Activated CD8-positive, alpha-beta T cell treated with anti-CD3 and anti-CD28 coated beads, Interleukin-2, amount 10 ng/mL, durations not matched to agents 7 days and 5 days (primary cell): ENCODE measurements at regions not wholly inside any gene's neighbourhood (a gene's known extent, or its start where the extent isn't known, plus 50 kb on each side); places are given as distances from the start of the nearest gene placed in this dataset.

Experiments used
- ATAC-seq: fragments of 150-1000 bp; cut with Tn5 transposase; one replicate; pipeline ENCODE4 v1.10.0; 2021; ENCODE audit warnings: moderate library complexity
- CTCF ChIA-PET: fragments of 350-600 bp; sonication (Branson Sonifier 250); formaldehyde crosslinking; loops from one replicate; lab custom pipeline; 2021; ENCODE audit warnings: antibody characterized with exemption; lab: Charles Lee
- POLR2A ChIA-PET: fragments of 350-600 bp; sonication (Branson Sonifier 250); formaldehyde crosslinking; loops from one replicate; lab custom pipeline; 2021; ENCODE audit warnings: antibody characterized with exemption; lab: Charles Lee
- DNase-seq: peaks from one replicate; pipeline ENCODE4 v3.0.0-alpha.2; 2020
- H3K27ac Mint-ChIP-seq: one replicate; pipeline ENCODE4 v1.8.0; 2021; ENCODE audit warnings: mild to moderate bottlenecking, mixed read lengths
- H3K27me3 Mint-ChIP-seq: one replicate; pipeline ENCODE4 v1.8.0; 2021; ENCODE audit warnings: low read depth, mixed read lengths
- H3K36me3 Mint-ChIP-seq: one replicate; pipeline ENCODE4 v1.8.0; 2021; ENCODE audit warnings: low read depth, mixed read lengths
- H3K4me1 Mint-ChIP-seq: one replicate; pipeline ENCODE4 v1.8.0; 2021; ENCODE audit warnings: low read depth, mixed read lengths
- H3K4me3 Mint-ChIP-seq: one replicate; pipeline ENCODE4 v1.8.0; 2021; ENCODE audit warnings: mild to moderate bottlenecking, mixed read lengths
- H3K9me3 Mint-ChIP-seq: one replicate; pipeline ENCODE4 v1.8.0; 2022; ENCODE audit warnings: mixed read lengths; ENCODE audit not compliant: insufficient read depth

GRCh38 chr15:96088650-96089049, 241.8 kb upstream of the NR2F2 start:
- POLR2A ChIA-PET: no interaction called here
- ATAC-seq (no peak), DNase-seq (no peak)
- Mint-ChIP-seq H3K4me3 (no peak overlapping the region), H3K27me3 (peaks cover 5% of the 10 kb centered on the region), H3K4me1 (no peaks in the 10 kb centered on the region), H3K27ac (no peak overlapping the region), H3K36me3 (no peaks in the 10 kb centered on the region), H3K9me3 (no peaks in the 10 kb centered on the region)
- CTCF ChIA-PET: interaction anchor here (0.6 kb wide), 1 partner anchor 13 kb away, joined by 3 read pairs; no protein-coding TSS in a partner anchor

DNA sequence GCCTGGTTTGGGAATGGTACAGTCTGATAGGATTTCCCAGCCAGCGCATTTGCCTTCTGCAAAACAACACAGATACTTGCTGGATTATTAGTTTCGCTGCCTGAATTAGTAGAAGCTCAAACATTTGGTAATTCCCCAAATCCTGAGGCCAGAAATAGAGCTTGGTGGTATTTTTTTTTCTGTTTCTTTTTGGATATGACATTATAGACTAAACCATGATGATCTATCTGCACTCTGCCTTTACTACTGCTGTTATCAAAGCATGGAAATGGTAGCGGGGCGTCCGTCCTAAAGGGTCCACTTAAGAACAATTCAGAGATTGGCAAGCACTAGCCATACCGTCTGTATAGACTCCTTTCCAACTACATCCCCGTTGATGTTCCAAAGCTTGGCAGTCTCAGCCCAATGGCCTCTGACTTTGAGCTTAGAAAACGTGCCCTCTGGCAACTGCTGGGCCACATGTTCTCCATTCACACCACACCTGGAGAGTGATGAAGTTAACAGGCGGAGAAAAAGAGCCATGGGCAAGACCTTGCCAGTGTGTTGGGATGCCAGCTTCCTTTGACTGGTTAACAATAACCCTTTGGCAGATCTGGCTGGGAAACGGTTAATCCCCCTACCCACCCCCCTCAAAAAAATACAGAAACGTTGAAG, 241.0 kb upstream of the NR2F2 start:
- Mint-ChIP-seq H3K9me3 (no peaks in the 10 kb centered on the region), H3K27me3 (peaks cover 5% of the 10 kb centered on the region), H3K4me1 (no peaks in the 10 kb centered on the region), H3K4me3 (no peak overlapping the region), H3K27ac (no peak overlapping the region), H3K36me3 (no peaks in the 10 kb centered on the region)
- DNase-seq (no peak), ATAC-seq (no peak)
- CTCF ChIA-PET: no interaction called here
- POLR2A ChIA-PET: no interaction called here

DNA sequence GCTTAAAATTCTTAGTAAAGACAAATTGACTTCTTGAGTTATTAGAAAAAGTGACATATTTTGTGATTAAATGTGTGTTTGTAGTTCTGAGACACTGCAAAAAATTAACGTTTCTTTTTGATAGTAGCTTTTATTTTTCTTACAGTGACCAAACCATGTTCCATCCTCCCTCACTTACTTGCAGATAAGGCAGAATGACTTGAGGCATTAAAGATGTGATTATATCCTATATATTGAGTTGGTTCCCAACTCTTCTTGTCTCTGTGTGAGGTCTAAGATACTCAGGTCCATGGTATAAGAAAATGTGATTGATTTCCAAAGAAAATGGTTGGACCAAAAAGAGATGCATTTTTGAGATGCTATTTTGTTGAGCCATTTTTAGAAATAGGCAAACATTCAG, 238.3 kb upstream of the NR2F2 start:
- H3K9me3 Mint-ChIP-seq: no peaks in the 10 kb centered on the region
- H3K27me3 Mint-ChIP-seq: peaks cover 5% of the 10 kb centered on the region
- no peaks in the 10 kb centered on the region for H3K4me1 Mint-ChIP-seq
- ATAC-seq (no peak), DNase-seq (no peak)
- H3K27ac Mint-ChIP-seq: no peak overlapping the region
- no peaks in the 10 kb centered on the region for H3K36me3 Mint-ChIP-seq
- CTCF ChIA-PET: no interaction called here
- POLR2A ChIA-PET: no interaction called here
- H3K4me3 Mint-ChIP-seq: no peak overlapping the region

GRCh38 chr15:96093063-96093462, 237.4 kb upstream of the NR2F2 start:
- ChIA-PET CTCF (no interaction called here), POLR2A (no interaction called here)
- H3K4me1 Mint-ChIP-seq: no peaks in the 10 kb centered on the region

DNA sequence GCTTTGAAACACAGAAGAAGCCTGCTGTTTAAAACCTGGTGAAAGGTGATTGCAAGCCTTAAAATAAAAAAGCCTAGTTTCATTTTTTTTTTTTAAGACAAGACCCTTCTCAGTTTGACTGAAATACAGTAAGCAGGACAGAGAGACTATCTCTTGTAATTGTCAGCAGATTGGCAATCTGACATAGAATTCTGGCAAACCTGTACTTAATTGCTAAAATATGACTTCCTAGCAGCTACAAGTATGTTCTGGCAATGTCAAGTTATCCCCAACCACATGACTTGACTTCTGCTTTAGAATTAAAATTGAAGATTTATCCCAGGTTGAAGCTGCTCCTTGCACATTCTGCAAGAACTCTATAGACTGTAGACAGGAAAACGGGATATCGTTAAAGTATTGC, 232.8 kb upstream of the NR2F2 start:
- CTCF ChIA-PET: no interaction called here
- H3K4me3 Mint-ChIP-seq: no peak overlapping the region

More at GRCh38 chr15:96093063-96093462, 237.4 kb upstream of the NR2F2 start:
- Mint-ChIP-seq H3K27ac (no peak overlapping the region), H3K9me3 (no peaks in the 10 kb centered on the region), H3K27me3 (peaks cover 3% of the 10 kb centered on the region), H3K4me3 (no peak overlapping the region), H3K36me3 (no peaks in the 10 kb centered on the region)
- no peak for ATAC-seq
- no peak for DNase-seq

GRCh38 chr15:96102631-96103030, 227.9 kb upstream of the NR2F2 start:
- no peaks in the 10 kb centered on the region for H3K4me1 Mint-ChIP-seq
- H3K27me3 Mint-ChIP-seq: no peaks in the 10 kb centered on the region
- CTCF ChIA-PET: no interaction called here

More for the DNA sequence above, 232.8 kb upstream of the NR2F2 start:
- Mint-ChIP-seq H3K27me3 (no peaks in the 10 kb centered on the region), H3K36me3 (no peaks in the 10 kb centered on the region), H3K27ac (no peak overlapping the region), H3K9me3 (no peaks in the 10 kb centered on the region), H3K4me1 (no peaks in the 10 kb centered on the region)
- POLR2A ChIA-PET: interaction anchor here (0.6 kb wide), 1 partner anchor 1763 kb away, joined by 5 read pairs; no protein-coding TSS in a partner anchor
- no peak for ATAC-seq
- no peak for DNase-seq

GRCh38 chr15:96106181-96106580, 224.3 kb upstream of the NR2F2 start:
- H3K4me3 Mint-ChIP-seq: no peak overlapping the region
- H3K36me3 Mint-ChIP-seq: no peaks in the 10 kb centered on the region
- no peak overlapping the region for H3K27ac Mint-ChIP-seq
- ChIA-PET CTCF (interaction anchor here (0.6 kb wide), 1 partner anchor 73 kb away, joined by 3 read pairs; no protein-coding TSS in a partner anchor), POLR2A (no interaction called here)
- no peak for DNase-seq
- H3K9me3 Mint-ChIP-seq: no peaks in the 10 kb centered on the region
- H3K27me3 Mint-ChIP-seq: no peaks in the 10 kb centered on the region
- ATAC-seq: no peak
- H3K4me1 Mint-ChIP-seq: no peaks in the 10 kb centered on the region

More at GRCh38 chr15:96102631-96103030, 227.9 kb upstream of the NR2F2 start:
- H3K36me3 Mint-ChIP-seq: no peaks in the 10 kb centered on the region
- POLR2A ChIA-PET: no interaction called here
- no peaks in the 10 kb centered on the region for H3K9me3 Mint-ChIP-seq
- no peak for ATAC-seq
- no peak for DNase-seq
- no peak overlapping the region for H3K27ac Mint-ChIP-seq
- no peak overlapping the region for H3K4me3 Mint-ChIP-seq

DNA sequence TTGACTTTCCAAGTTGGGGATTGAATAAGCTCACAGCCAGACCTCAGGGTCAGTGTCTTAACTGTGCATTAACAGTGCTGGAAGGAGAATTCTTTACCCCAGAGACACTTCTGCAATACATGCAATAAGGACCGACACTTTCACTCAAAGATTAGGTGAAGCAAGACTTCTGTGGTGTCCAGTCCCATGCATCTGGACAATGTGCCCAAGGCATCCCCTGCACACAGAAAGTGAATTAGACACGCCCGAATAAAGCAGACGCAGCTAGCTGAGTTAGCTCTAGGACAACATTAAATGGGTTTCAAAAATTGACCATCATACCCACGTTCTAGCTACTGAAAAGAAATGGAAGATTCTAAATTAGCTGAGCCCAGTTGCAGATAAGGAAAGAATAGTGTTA, 223.9 kb upstream of the NR2F2 start:
- Mint-ChIP-seq H3K27me3 (no peaks in the 10 kb centered on the region), H3K9me3 (no peaks in the 10 kb centered on the region), H3K4me3 (no peak overlapping the region), H3K27ac (no peak overlapping the region), H3K36me3 (no peaks in the 10 kb centered on the region), H3K4me1 (no peaks in the 10 kb centered on the region)
- CTCF ChIA-PET: interaction anchor here (0.6 kb wide), 1 partner anchor 74 kb away, joined by 3 read pairs; no protein-coding TSS in a partner anchor
- DNase-seq (no peak), ATAC-seq (no peak)
- POLR2A ChIA-PET: no interaction called here

DNA sequence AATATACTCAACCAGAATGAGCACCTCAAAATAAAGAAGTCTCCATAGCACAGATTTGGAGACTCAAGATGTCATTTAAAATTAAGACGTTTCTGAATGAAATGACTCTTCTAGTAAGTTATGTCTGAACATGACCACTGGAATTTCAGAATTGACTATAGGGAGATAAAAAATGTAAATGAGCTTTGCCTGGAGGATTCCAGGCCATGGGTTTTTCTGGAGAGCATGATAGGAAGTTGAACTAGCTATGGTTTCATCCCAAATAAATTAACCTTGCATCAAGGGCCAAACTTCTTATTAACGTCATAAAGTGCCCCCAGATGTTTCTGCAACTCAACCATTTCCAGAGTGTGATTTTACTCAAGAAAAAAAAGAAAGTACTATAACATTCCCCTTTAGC, 222.6 kb upstream of the NR2F2 start:
- no peaks in the 10 kb centered on the region for H3K27me3 Mint-ChIP-seq
- no peaks in the 10 kb centered on the region for H3K36me3 Mint-ChIP-seq
- H3K4me1 Mint-ChIP-seq: no peaks in the 10 kb centered on the region
- no peak overlapping the region for H3K27ac Mint-ChIP-seq
- H3K4me3 Mint-ChIP-seq: no peak overlapping the region
- no peak for DNase-seq
- POLR2A ChIA-PET: no interaction called here
- no peaks in the 10 kb centered on the region for H3K9me3 Mint-ChIP-seq
- CTCF ChIA-PET: no interaction called here
- ATAC-seq: no peak

GRCh38 chr15:96108405-96108804, 222.1 kb upstream of the NR2F2 start:
- POLR2A ChIA-PET: no interaction called here
- H3K4me3 Mint-ChIP-seq: no peak overlapping the region

GRCh38 chr15:96109820-96110219, 220.7 kb upstream of the NR2F2 start:
- Mint-ChIP-seq H3K4me3 (no peak overlapping the region), H3K4me1 (no peaks in the 10 kb centered on the region), H3K36me3 (no peaks in the 10 kb centered on the region), H3K27me3 (no peaks in the 10 kb centered on the region), H3K9me3 (no peaks in the 10 kb centered on the region), H3K27ac (no peak overlapping the region)
- ChIA-PET CTCF (no interaction called here), POLR2A (no interaction called here)
- no peak for ATAC-seq
- no peak for DNase-seq

More at GRCh38 chr15:96108405-96108804, 222.1 kb upstream of the NR2F2 start:
- CTCF ChIA-PET: no interaction called here
- Mint-ChIP-seq H3K27ac (no peak overlapping the region), H3K4me1 (no peaks in the 10 kb centered on the region), H3K36me3 (no peaks in the 10 kb centered on the region), H3K27me3 (no peaks in the 10 kb centered on the region), H3K9me3 (no peaks in the 10 kb centered on the region)
- DNase-seq (no peak), ATAC-seq (no peak)

- Mint-ChIP-seq H3K4me3 (no peak overlapping the region), H3K36me3 (no peaks in the 10 kb centered on the region), H3K4me1 (no peaks in the 10 kb centered on the region), H3K27ac (no peak overlapping the region), H3K27me3 (no peaks in the 10 kb centered on the region), H3K9me3 (no peaks in the 10 kb centered on the region)
- ATAC-seq (no peak), DNase-seq (no peak)
- CTCF ChIA-PET: no interaction called here
- POLR2A ChIA-PET: no interaction called here
Measured at GRCh38 chr15:96112018-96112417, 218.5 kb upstream of the NR2F2 start.

DNA sequence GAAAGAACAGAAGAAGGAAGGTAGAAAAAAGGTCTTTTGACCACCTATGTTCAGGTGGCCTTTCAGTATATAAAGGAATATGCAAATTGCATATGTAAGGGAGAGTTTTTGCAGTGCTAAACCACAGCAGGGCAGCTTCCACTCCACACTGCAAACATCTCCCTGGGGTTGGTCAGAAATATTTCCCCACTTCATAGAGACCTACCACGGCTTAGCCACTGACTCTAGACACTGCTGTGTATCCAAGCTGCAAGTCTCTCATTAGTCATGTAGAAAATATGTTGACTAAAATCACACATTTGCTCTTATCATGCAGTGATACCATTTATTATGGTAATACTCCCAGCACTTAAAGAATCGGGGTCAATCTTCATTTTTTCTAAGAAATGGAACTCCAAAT, 214.9 kb upstream of the NR2F2 start:
- H3K27ac Mint-ChIP-seq: no peak overlapping the region
- ATAC-seq: no peak
- no peaks in the 10 kb centered on the region for H3K27me3 Mint-ChIP-seq
- no peaks in the 10 kb centered on the region for H3K4me1 Mint-ChIP-seq
- POLR2A ChIA-PET: no interaction called here
- no peaks in the 10 kb centered on the region for H3K36me3 Mint-ChIP-seq
- H3K9me3 Mint-ChIP-seq: no peaks in the 10 kb centered on the region
- CTCF ChIA-PET: no interaction called here
- no peak for DNase-seq
- H3K4me3 Mint-ChIP-seq: no peak overlapping the region
